ENCODE measurements at regions not wholly inside any gene's neighbourhood (a gene's known extent, or its start where the extent isn't known, plus 50 kb on each side); places are given as distances from the start of the nearest gene placed in this dataset.

- H3K4me1 Mint-ChIP-seq = peaks cover 67 to 88% (median 84%) of the 10 kb centered on the region in 3 donors
- no peaks in the 10 kb centered on the region for H3K9me3 Mint-ChIP-seq
- DNase-seq (no peak), ATAC-seq (ENCODE audit: low read depth in 2 of 2) (no peak)
- peak overlapping the region in 6 of 8 donors; percentile 32 to 72 (median 40) for H3K4me3 Mint-ChIP-seq
- no peaks in the 10 kb centered on the region for H3K27me3 Mint-ChIP-seq
- H3K27ac Mint-ChIP-seq = peak overlapping the region in 1 of 6 donors; percentile 69
- no peaks in the 10 kb centered on the region for H3K36me3 Mint-ChIP-seq
Observed at GRCh38 chr1:221071777-221072176, 192.5 kb downstream of the HLX start.

GRCh38 chr1:221072214-221072613 is 193.0 kb downstream of the HLX start:
- H3K27ac Mint-ChIP-seq = peak overlapping the region in 1 of 6 donors; percentile 1
- no peaks in the 10 kb centered on the region for H3K36me3 Mint-ChIP-seq
- ATAC-seq (ENCODE audit: low read depth in 2 of 2) = no peak
- H3K4me3 Mint-ChIP-seq = peak overlapping the region in 5 of 8 donors; percentile 2 to 50 (median 17)
- H3K9me3 Mint-ChIP-seq = no peaks in the 10 kb centered on the region
- peak; percentile 7 for DNase-seq
- peaks cover 62 to 84% (median 79%) of the 10 kb centered on the region in 3 donors for H3K4me1 Mint-ChIP-seq
- no peaks in the 10 kb centered on the region for H3K27me3 Mint-ChIP-seq

- Mint-ChIP-seq H3K4me3 (peak overlapping the region in 3 of 8 donors; percentile 41 to 55 (median 50)), H3K27me3 (no peaks in the 10 kb centered on the region), H3K4me1 (peaks cover 44 to 63% (median 58%) of the 10 kb centered on the region in 3 donors), H3K36me3 (no peaks in the 10 kb centered on the region), H3K9me3 (no peaks in the 10 kb centered on the region), H3K27ac (peak overlapping the region in 1 of 6 donors; percentile 43)
- no peak for DNase-seq
- ATAC-seq (ENCODE audit: low read depth in 2 of 2) = no peak
Observed at GRCh38 chr1:221074332-221074731, 195.1 kb downstream of the HLX start.

GRCh38 chr1:221075911-221076310 is 196.7 kb downstream of the HLX start:
- peak overlapping the region in 4 of 6 donors; percentile 1 to 76 (median 74) for H3K27ac Mint-ChIP-seq

GRCh38 chr1:221076391-221076811 is 197.2 kb downstream of the HLX start:
- H3K36me3 Mint-ChIP-seq = peaks cover 7 to 12% of the 10 kb centered on the region in 2 donors
- no peak overlapping the region for H3K4me3 Mint-ChIP-seq
- ATAC-seq (ENCODE audit: low read depth in 2 of 2) (no peak), DNase-seq (no peak)
- H3K4me1 Mint-ChIP-seq = peaks cover 26 to 43% (median 37%) of the 10 kb centered on the region in 3 donors
- H3K27ac Mint-ChIP-seq = peak overlapping the region in 1 of 6 donors; percentile 75
- no peaks in the 10 kb centered on the region for H3K27me3 Mint-ChIP-seq
- H3K9me3 Mint-ChIP-seq = peaks cover 0 to 2% (median 0%) of the 10 kb centered on the region in 7 donors

More at GRCh38 chr1:221075911-221076310, 196.7 kb downstream of the HLX start:
- Mint-ChIP-seq H3K27me3 (no peaks in the 10 kb centered on the region), H3K4me1 (peaks cover 31 to 48% (median 42%) of the 10 kb centered on the region in 3 donors), H3K4me3 (peak overlapping the region in 1 of 8 donors; percentile 50), H3K36me3 (peaks cover 7 to 11% of the 10 kb centered on the region in 2 donors), H3K9me3 (peaks cover 0 to 2% (median 0%) of the 10 kb centered on the region in 7 donors)
- ATAC-seq (ENCODE audit: low read depth in 2 of 2) = no peak
- no peak for DNase-seq

GRCh38 chr1:221078260-221078965 is 199.2 kb downstream of the HLX start:
- H3K4me3 Mint-ChIP-seq = no peak overlapping the region
- peaks cover 11 to 24% (median 19%) of the 10 kb centered on the region in 3 donors for H3K4me1 Mint-ChIP-seq
- H3K9me3 Mint-ChIP-seq = peaks cover 0 to 2% (median 0%) of the 10 kb centered on the region in 7 donors
- peaks cover 13 to 18% of the 10 kb centered on the region in 2 donors for H3K36me3 Mint-ChIP-seq
- no peak overlapping the region for H3K27ac Mint-ChIP-seq
- no peaks in the 10 kb centered on the region for H3K27me3 Mint-ChIP-seq
- DNase-seq (no peak), ATAC-seq (ENCODE audit: low read depth in 2 of 2) (no peak)

- Mint-ChIP-seq H3K4me1 (peaks cover 3 to 11% (median 10%) of the 10 kb centered on the region in 3 donors), H3K9me3 (peaks cover 0 to 4% (median 0%) of the 10 kb centered on the region in 7 donors), H3K27ac (no peak overlapping the region), H3K36me3 (peaks cover 19 to 31% of the 10 kb centered on the region in 2 donors), H3K27me3 (no peaks in the 10 kb centered on the region), H3K4me3 (no peak overlapping the region)
- DNase-seq (no peak), ATAC-seq (ENCODE audit: low read depth in 2 of 2) (no peak)
Observed at GRCh38 chr1:221083902-221084301, 204.7 kb downstream of the HLX start.

GRCh38 chr1:221084681-221085080 is 205.4 kb downstream of the HLX start:
- Mint-ChIP-seq H3K4me3 (no peak overlapping the region), H3K9me3 (peaks cover 0 to 4% (median 0%) of the 10 kb centered on the region in 7 donors), H3K27ac (peak overlapping the region in 2 of 6 donors; percentile 18), H3K4me1 (peaks cover 3 to 11% (median 10%) of the 10 kb centered on the region in 3 donors), H3K27me3 (no peaks in the 10 kb centered on the region), H3K36me3 (peaks cover 19 to 31% of the 10 kb centered on the region in 2 donors)
- no peak for ATAC-seq (ENCODE audit: low read depth in 2 of 2)
- DNase-seq = no peak

- no peak for ATAC-seq (ENCODE audit: low read depth in 2 of 2)
- H3K4me1 Mint-ChIP-seq = peaks cover 3 to 11% (median 10%) of the 10 kb centered on the region in 3 donors
- peaks cover 0 to 4% (median 0%) of the 10 kb centered on the region in 7 donors for H3K9me3 Mint-ChIP-seq
- no peak for DNase-seq
- peaks cover 13 to 20% of the 10 kb centered on the region in 2 donors for H3K36me3 Mint-ChIP-seq
- no peaks in the 10 kb centered on the region for H3K27me3 Mint-ChIP-seq
- H3K4me3 Mint-ChIP-seq = no peak overlapping the region
- H3K27ac Mint-ChIP-seq = no peak overlapping the region
Observed at GRCh38 chr1:221085701-221086375, 206.6 kb downstream of the HLX start.

GRCh38 chr1:221087919-221088318 is 208.7 kb downstream of the HLX start:
- no peaks in the 10 kb centered on the region for H3K27me3 Mint-ChIP-seq
- H3K9me3 Mint-ChIP-seq = peaks cover 0 to 4% (median 0%) of the 10 kb centered on the region in 7 donors
- no peak overlapping the region for H3K4me3 Mint-ChIP-seq
- peaks cover 11 to 18% of the 10 kb centered on the region in 2 donors for H3K36me3 Mint-ChIP-seq
- H3K4me1 Mint-ChIP-seq = peaks cover 3 to 20% (median 11%) of the 10 kb centered on the region in 3 donors
- H3K27ac Mint-ChIP-seq = no peak overlapping the region
- ATAC-seq (ENCODE audit: low read depth in 2 of 2) (no peak), DNase-seq (no peak)

GRCh38 chr1:221089273-221089672 is 210.0 kb downstream of the HLX start:
- Mint-ChIP-seq H3K9me3 (peaks cover 0 to 4% (median 0%) of the 10 kb centered on the region in 7 donors), H3K4me1 (peaks cover 3 to 20% (median 11%) of the 10 kb centered on the region in 3 donors)

GRCh38 chr1:221089803-221090202 is 210.6 kb downstream of the HLX start:
- Mint-ChIP-seq H3K36me3 (peaks cover 1 to 2% of the 10 kb centered on the region in 2 donors), H3K9me3 (peaks cover 0 to 3% (median 0%) of the 10 kb centered on the region in 7 donors), H3K4me3 (no peak overlapping the region), H3K27me3 (no peaks in the 10 kb centered on the region), H3K27ac (no peak overlapping the region), H3K4me1 (peaks cover 0 to 17% (median 6%) of the 10 kb centered on the region in 3 donors)
- DNase-seq (no peak), ATAC-seq (ENCODE audit: low read depth in 2 of 2) (no peak)

More at GRCh38 chr1:221089273-221089672, 210.0 kb downstream of the HLX start:
- Mint-ChIP-seq H3K36me3 (peaks cover 6 to 7% of the 10 kb centered on the region in 2 donors), H3K4me3 (no peak overlapping the region), H3K27me3 (no peaks in the 10 kb centered on the region), H3K27ac (no peak overlapping the region)
- DNase-seq (no peak), ATAC-seq (ENCODE audit: low read depth in 2 of 2) (no peak)

GRCh38 chr1:221093903-221094791 is 214.9 kb downstream of the HLX start:
- no peaks in the 10 kb centered on the region for H3K27me3 Mint-ChIP-seq
- H3K27ac Mint-ChIP-seq = no peak overlapping the region
- no peak for ATAC-seq (ENCODE audit: low read depth in 2 of 2)
- H3K4me3 Mint-ChIP-seq = no peak overlapping the region
- no peak for DNase-seq
- H3K9me3 Mint-ChIP-seq = peaks cover 0 to 5% (median 0%) of the 10 kb centered on the region in 7 donors
- peaks cover 10 to 23% (median 11%) of the 10 kb centered on the region in 3 donors for H3K4me1 Mint-ChIP-seq
- no peaks in the 10 kb centered on the region for H3K36me3 Mint-ChIP-seq
